Kidney (tissue), 13 donors: ENCODE measurements at regions not wholly inside any gene's neighbourhood (a gene's known extent, or its start where the extent isn't known, plus 50 kb on each side); places are given as distances from the start of the nearest gene placed in this dataset.
A peak's percentile ranks its signal among the peaks of the same experiment; 100 is the strongest.

Experiments
- DNase-seq, 5 donors: peaks; one replicate each; pipeline ENCODE4 v3.0.0-alpha.2; 2013 to 2020
- FAIRE-seq: peaks from 2 replicates; lab custom pipeline; 2012; peaks lifted over from hg19 to GRCh38; lab: Jason Lieb, UNC
- H3K27ac ChIP-seq, 2 donors: one replicate each; pipeline ENCODE4 v1.7.0; 2013; ENCODE audit warnings: low read depth in 2 of 2, low read length in 2 of 2, inconsistent platforms in 1 of 2
- H3K27me3 ChIP-seq: one replicate; pipeline ENCODE4 v1.7.1; 2013; ENCODE audit warnings: low read length, inconsistent platforms; ENCODE audit not compliant: control insufficient read depth, insufficient read depth
- H3K36me3 ChIP-seq, 3 donors: one replicate each; pipeline versions ENCODE4 v1.7.0 to v1.7.1; 2013; ENCODE audit warnings: low read length in 3 of 3, control low read depth in 1 of 3, inconsistent platforms in 1 of 3; ENCODE audit not compliant: insufficient read depth in 3 of 3, control insufficient read depth in 2 of 3
- H3K4me1 ChIP-seq, 3 donors: one replicate each; pipeline versions ENCODE4 v1.7.0 to v1.7.1; 2013; ENCODE audit warnings: low read length in 3 of 3, inconsistent platforms in 1 of 3, low read depth in 1 of 3; ENCODE audit not compliant: control insufficient read depth in 2 of 3, insufficient read depth in 2 of 3
- H3K4me3 ChIP-seq, 3 donors: one replicate each; pipeline versions ENCODE4 v1.7.0 to v1.8.1; 2013; ENCODE audit warnings: low read length in 3 of 3, control low read depth in 1 of 3, inconsistent platforms in 1 of 3
- H3K9ac ChIP-seq, 3 donors: one replicate each; pipeline versions ENCODE4 v1.7.0 to v1.7.1; 2013; ENCODE audit warnings: low read length in 3 of 3, control low read depth in 1 of 3, inconsistent platforms in 1 of 3
- H3K9me3 ChIP-seq, 3 donors: one replicate each; pipeline versions ENCODE4 v1.7.0 to v1.7.1; 2013; ENCODE audit warnings: low read length in 3 of 3, control low read depth in 1 of 3, inconsistent platforms in 1 of 3; ENCODE audit not compliant: control insufficient read depth in 2 of 3, insufficient read depth in 1 of 3
- CTCF ChIP-seq: IDR thresholded peaks from 3 replicates; pipeline ENCODE4 v1.5.1; 2012; ENCODE audit warnings: mild to moderate bottlenecking, moderate library complexity, borderline replicate concordance; ENCODE audit not compliant: insufficient read depth; ENCODE audit errors: extremely low read depth
- intact Hi-C: fragments of 100-400 bp; cut with DNase I; formaldehyde crosslinking; loops from one replicate; pipeline ENCODE4 v1.11.1; 2022
- donor health status: control.
- donor health status: control.
- donor health status: control.
- donor health status: control.
- donor health status: control.
- donor health status: DM: yes; HTN: yes; CAD: no.
- donor health status: Normal renal cell carcinoma (clear cell type).

- H3K36me3 ChIP-seq = no peaks in the 10 kb centered on the region
- H3K9me3 ChIP-seq = no peaks in the 10 kb centered on the region
- DNase-seq = no peak
- intact Hi-C loops = no loop called here
- no peak for TF ChIP-seq CTCF
- H3K27me3 ChIP-seq = no peaks in the 10 kb centered on the region
- peaks cover 0 to 2% (median 0%) of the 10 kb centered on the region in 3 donors for H3K4me1 ChIP-seq
- H3K9ac ChIP-seq = no peak overlapping the region
- FAIRE-seq = no peak
- no peak overlapping the region for H3K4me3 ChIP-seq
- H3K27ac ChIP-seq = no peak overlapping the region
Measured at GRCh38 chr7:33760146-33760545, 145.2 kb upstream of the BMPER start.

GRCh38 chr7:33760834-33761233, 144.5 kb upstream of the BMPER start:
- Histone ChIP-seq H3K36me3 (no peaks in the 10 kb centered on the region), H3K27ac (no peak overlapping the region), H3K9me3 (no peaks in the 10 kb centered on the region), H3K9ac (no peak overlapping the region), H3K4me3 (no peak overlapping the region), H3K27me3 (no peaks in the 10 kb centered on the region), H3K4me1 (no peaks in the 10 kb centered on the region)
- TF ChIP-seq CTCF = no peak
- FAIRE-seq (no peak), DNase-seq (no peak)
- intact Hi-C loops = no loop called here

- no peaks in the 10 kb centered on the region for H3K36me3 ChIP-seq
- no peaks in the 10 kb centered on the region for H3K9me3 ChIP-seq
- no peaks in the 10 kb centered on the region for H3K4me1 ChIP-seq
- peak in 4 of 5 donors; percentile 76 to 88 (median 80) for DNase-seq
- no peak for FAIRE-seq
- no peaks in the 10 kb centered on the region for H3K27me3 ChIP-seq
- intact Hi-C loops = no loop called here
- no peak overlapping the region for H3K9ac ChIP-seq
- no peak overlapping the region for H3K4me3 ChIP-seq
- no peak for TF ChIP-seq CTCF
- no peak overlapping the region for H3K27ac ChIP-seq
Measured at GRCh38 chr7:33761449-33762080, 143.8 kb upstream of the BMPER start.
